Esophagus muscularis mucosa (tissue), 3 donors: ENCODE measurements at regions not wholly inside any gene's neighbourhood (a gene's known extent, or its start where the extent isn't known, plus 50 kb on each side); places are given as distances from the start of the nearest gene placed in this dataset.
"Not testable (repeated sequence)": the region's sequence is repeated elsewhere in the genome, so short reads cannot be mapped to it uniquely, and the experiment has no call there.

Source experiments
- CTCF ChIP-seq, 3 experiments: fragments of 200-600 bp in 2 of 3; fragments of 450-650 bp in 1 of 3; sonication (generic) in 2 of 3; IDR thresholded peaks; one replicate each; pipeline ENCODE4 v1.5.1; 2017 to 2019; ENCODE audit warnings: antibody characterized with exemption in 3 of 3, mild to moderate bottlenecking in 2 of 3, moderate library complexity in 1 of 3
- POLR2A ChIP-seq: fragments of 450-650 bp; IDR thresholded peaks from one replicate; pipeline ENCODE4 v1.6.1; 2017; ENCODE audit warnings: antibody characterized with exemption, moderate library complexity, mild to moderate bottlenecking, low read depth

GRCh38 chr5:53268241-53268640 lies 158.7 kb upstream of the MOCS2 start:
- not testable (repeated sequence) for TF ChIP-seq CTCF (IDR thresholded peaks at IDR 0.05); POLR2A
